Central memory CD4-positive, alpha-beta T cell (primary cell): ENCODE measurements at regions not wholly inside any gene's neighbourhood (a gene's known extent, or its start where the extent isn't known, plus 50 kb on each side); places are given as distances from the start of the nearest gene placed in this dataset.

Experiments
- DNase-seq: peaks from one replicate; pipeline ENCODE4 v3.0.0; 2022

DNA sequence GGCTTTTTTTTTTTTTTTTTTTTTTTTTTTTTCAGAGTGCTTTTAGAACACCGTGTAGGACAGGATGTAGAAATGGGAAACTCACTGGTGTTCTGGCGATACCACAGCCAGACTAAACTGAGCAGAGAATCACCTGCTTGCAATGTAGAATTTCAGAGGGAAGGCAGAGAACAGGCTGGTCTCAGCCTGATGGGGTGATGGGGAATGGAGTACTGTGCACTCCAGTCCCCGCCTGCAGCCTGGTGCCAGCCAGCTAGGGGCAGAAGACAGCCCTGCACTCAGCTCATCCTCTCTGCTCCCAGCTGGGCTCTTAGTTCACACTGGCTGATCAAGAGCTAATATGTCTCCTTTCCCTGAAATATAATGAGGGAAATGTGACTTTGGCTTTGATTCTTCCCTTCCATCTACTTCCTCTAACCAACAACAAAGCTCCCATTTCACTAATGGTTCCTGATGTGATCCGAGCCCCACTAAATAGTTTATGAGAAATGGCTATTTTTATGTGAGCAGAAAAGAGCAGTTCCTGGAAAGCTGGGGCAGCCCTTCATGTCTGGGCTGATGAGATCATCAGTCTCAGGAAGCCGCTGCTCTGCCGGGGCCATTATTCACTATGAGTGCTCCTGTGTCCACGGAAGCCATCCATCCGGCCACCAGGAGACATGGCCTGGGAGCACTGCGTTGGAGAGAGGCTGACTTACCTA, 209.7 kb downstream of the GADD45G start:
- no peak for DNase-seq

DNA sequence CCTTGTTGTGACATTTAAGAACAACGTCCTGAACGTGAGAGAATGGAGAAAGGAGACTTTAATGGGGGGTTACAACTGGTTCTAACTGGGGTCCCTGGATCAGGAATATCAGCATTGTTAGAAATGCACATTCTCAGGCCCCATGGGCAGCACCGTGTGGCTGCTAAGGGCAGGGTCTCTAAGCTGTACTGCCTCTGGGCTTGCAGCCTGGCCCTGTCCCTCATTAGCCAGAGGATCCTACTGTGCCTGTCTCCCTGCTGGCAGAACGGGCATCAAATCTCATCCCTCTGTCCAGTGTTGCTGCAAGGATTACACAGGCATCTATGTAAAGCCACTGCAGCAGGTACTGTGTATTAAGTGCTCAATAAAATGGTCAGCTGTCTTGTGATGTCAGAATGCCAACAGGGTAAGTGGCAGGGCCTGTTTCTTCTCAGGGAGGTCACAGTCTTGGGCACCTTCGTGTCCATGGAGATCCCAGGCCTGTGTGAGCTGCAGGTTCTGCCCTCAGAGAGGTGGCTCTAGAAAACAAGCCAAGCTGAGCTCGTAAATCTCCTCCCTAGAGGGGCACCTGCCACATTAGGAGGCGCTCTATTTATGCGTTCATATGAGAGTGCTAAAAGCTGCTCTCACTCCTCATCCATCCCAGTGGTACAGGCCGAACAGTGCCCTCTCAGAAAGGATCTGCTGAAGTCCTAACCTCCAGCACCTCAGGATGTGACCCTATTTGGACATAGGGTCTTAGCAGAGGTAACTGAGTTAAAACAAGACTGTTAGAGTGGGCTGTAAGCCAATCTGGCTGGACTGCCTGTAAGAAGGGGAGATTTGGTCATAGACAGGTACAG, 210.5 kb downstream of the GADD45G start:
- no peak for DNase-seq

DNA sequence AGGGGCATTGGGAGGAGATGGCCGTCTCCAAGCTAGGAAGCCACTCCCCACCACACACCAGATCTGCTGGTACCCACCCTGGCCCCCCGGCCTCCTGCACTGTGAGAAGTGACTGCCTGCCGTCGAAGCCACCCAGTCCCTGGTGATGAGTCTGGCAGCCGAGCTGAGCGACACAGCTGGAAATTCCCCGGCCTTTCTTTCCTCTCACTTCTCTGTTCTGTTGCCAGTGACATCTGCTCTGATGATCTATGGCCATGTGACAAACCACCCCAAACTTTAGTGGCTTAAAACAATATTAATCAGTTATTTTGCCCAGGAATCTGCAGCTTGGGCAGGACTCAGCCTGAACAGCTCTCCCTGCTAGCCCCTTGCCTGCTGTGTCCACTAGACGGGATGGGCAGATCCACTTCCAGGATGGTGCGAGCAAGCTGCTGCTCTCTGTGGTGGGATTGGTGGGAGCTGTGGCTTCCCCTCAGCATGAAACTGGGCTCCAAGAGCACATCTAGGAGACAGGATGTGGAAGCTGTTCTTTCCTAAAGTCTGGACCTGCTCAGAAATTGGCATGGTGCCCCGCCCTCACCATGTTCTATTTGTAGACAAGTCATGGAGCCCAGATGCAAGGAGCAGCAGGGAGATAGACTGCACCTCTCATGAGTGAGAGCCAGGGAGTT, 211.2 kb downstream of the GADD45G start:
- DNase-seq: no peak

DNA sequence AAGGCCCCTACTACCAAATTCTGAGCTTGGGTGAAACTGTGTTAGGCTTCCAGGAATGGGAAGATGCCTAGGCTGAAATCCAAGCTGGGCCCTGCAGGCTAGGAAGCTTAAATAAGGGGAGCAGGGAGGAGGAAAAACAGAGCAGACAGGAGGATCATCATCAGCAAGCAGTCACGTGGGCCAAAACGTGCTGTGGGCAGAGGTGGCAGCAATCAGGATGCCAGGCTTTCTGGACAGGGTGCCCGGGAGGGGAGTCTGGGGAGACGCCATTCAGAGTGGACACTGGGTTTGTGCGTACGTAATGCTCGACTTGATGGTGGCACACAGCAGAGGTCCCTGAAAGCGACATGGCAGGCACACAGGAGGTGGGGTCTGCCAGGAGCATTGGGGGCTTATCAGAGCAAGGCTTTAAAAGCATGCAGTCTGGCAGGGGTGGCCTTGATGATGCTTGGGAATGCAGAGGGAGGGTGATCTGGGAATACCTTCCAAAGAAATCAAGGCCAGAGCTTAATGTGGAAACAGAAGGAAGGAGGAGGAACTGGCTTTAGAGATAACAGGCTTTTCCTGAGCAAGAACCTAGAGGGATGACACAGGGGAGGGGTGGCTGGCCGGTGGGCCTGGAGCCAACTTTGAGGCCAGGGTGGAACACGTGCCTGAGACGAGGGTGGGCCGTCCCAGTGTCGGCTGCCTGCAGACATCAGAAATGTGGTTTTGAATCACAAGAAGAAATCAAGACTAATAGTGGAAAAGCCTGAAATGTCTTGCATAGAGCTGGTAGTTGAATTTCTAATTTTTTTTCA, 212.5 kb downstream of the GADD45G start:
- DNase-seq: no peak

DNA sequence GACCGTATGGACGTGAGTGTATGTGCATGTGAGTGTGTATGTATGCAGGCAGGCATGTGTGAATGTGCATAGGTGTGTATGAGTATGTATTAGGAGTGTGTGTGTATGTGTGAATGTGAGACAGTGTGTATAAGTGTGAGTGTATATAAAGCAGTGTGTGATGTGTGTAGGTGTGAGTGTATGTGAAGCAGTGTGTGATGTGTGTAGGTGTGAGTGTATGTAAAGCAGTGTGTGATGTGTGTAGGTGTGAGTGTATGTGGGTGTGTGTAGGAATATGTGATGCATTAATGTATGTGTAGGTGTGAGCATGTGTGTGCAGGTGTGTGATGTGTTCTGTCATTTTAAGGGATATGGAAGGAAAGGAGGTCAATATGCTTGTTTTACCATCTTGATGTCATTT, 215.5 kb downstream of the GADD45G start:
- no peak for DNase-seq

DNA sequence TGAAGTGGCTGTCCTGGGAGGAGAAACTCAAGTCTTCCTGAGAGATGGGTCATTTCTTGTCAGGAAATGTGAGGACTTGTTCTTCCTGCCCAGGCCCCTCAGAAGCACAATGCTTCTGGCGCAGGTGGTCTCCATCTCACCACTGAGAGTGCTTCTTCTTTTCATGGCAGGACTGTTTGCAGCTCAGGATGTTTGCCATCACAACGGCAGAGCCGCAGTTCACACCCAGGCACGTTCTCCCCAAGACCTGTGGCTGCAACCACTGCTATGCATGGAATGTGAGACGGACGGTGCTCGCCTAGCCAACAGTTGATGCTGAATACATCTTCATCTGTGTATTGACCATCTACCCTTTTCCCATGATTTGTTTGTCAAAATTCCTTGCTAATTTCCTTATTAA, 216.3 kb downstream of the GADD45G start:
- no peak for DNase-seq

DNA sequence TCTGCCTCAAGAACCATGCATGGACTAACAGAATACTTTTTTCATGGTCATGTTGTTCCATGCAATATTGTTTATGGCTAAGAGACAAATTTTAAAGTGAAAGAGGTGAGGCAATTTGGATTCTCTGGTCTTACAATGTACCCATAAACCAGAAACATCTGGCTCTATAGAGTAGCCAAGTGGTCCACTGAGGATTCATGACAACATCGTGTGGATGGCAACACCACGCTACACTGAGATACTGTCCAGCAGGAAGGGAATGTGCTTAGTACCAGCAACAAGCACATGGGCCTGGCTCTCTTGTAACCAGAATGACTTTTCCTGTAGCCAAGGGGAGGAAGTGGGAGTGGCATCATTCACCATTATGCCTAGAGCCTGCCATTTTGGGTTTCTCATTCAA, 218.2 kb downstream of the GADD45G start:
- DNase-seq: no peak

DNA sequence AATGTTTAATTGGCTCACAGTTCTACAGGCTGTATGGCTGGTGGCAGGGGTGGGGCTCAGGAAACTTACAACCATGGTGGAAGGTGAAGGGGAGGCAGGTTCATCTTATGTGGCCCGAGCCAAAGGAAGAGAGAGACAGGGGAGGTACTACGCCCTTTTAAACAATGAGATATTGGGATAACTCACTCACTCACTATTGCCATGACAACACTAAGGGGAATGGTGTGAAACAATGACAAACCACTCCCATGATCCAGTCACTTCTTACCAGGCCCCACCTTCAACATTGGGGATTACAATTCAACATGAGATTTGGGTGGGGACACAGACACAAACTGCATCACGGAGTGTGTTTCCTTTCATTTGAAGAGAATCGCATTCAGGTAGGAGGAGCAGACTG, 220.9 kb downstream of the GADD45G start:
- no peak for DNase-seq

DNA sequence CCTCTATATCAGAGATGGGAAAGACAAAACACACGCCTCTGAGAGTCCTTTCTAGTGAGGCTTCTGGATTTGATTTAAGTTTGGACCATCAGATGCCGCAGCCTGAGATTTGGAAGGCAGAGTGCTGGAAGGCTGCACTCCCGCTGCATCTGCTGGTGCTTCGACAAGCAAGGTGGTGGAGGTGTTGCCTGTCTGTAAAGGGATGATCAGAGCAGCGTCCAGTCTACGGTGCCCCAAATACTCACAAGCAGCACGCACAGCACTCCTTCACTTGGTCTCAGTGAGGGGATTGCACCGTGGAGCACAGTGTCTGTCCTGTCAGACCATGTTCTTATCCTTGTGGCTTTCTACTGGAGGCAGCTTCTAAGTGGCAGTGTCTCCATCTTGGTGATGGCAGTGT, 221.4 kb downstream of the GADD45G start:
- no peak for DNase-seq

DNA sequence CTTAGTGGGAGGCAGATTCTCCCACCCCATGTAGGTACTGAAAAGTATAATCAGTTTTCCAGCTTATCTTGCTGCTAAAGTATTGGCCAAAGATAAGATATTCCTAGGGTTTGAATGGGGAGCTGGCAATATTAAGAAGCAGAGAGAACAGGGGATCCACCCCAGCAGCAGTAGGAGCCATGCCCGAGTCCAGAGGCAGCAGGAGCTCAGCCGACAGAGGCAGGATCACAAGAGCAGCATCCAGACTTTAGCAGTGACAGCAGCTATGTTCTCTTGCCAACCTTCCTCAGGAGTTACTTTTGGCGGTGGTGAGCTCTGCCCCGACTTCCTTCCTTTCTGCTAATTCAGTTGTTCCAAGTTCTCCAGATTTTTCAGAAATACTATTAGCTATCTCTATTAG, 224.5 kb downstream of the GADD45G start:
- no peak for DNase-seq

DNA sequence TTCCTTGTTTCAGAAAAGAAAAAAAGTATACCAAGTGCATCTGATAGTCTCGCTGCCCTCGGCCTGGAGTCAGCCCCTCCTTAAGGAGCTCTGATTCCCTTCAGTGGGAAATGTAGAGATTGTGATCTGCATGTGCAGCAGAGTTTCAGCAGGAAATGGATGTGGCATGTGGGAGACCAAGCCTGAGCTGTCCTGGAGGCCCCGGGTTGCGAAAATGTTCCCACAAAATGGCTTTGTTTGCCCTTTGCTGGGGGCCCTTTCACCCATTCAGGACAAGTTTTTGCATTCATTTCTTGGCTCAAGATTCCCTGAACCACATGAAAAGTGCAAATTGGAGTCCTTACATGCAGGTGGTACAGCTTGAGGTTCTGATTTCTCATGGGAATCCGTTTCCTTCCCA, 230.9 kb downstream of the GADD45G start:
- DNase-seq: no peak

DNA sequence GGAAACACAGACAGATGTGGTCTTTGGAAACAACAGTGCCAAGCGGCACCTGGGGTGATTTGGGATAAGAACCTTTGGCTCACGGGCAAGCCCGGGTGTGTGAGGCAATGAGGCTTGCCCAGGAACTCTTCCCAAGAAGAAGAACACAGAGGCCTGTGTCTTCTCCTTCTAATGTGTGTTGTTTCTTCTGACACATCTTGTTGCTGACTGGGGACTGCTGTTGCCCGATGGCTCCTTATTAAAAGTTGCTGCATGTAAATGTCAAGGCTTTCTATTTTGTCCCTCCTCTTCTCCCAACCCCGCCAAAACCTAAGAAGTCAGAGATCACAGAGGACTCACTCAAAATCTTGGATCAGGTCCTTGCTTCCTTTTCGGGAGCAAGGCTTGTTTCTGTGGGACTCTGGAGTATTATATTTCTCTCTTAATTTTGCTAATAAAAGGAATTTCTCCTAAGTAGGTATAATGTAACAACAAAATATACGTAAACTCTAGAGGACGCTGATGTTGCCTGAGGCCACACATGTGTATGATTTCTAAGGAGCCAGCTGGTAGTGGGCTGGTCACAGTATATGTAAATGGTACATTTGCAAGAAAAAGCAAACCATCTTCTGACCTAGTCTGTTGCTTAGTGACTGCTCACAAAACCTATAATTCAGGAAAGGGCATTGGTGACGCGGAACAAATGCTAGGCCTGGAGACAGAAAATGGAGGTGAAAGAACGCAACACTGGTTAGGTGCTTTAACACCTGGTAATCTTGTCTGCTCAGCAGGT, 232.5 kb downstream of the GADD45G start:
- DNase-seq: no peak

DNA sequence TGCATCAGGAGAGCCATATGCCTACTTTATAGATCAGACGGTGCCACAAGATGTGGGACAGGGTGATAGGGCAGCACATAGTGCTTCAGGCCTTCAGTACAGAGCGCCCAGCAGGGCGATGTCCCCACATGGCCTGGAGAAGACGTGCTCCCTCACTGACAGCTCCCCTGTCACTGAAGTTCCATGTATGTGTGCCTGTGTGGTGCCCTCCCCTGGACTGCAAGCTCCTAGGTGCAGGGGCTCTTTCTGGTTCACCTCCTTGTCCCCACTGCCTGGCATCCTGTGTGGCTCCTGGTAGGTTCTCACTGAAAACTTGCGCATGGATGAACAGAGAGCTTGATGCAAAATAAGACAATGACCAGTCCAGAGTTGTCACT, 233.1 kb downstream of the GADD45G start:
- DNase-seq: no peak

DNA sequence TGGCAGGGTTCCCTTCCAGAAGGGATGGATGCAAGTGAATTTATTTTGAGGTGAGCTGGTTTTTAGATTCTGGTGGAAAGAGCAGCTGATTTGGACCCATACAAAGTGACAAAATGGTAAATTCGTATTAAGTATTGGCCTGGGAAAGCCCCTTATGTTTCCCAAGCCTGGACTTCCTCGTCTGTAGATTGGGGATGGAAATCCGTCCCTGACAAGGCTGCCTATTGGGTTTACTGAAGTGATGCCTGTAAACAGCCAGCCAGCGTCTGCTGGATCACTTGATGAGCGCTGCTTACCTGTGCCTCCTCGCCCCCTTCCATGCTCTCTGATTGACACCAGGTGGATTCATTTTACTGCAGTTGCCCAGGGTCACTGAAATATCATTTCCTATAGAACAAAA, 233.8 kb downstream of the GADD45G start:
- no peak for DNase-seq

DNA sequence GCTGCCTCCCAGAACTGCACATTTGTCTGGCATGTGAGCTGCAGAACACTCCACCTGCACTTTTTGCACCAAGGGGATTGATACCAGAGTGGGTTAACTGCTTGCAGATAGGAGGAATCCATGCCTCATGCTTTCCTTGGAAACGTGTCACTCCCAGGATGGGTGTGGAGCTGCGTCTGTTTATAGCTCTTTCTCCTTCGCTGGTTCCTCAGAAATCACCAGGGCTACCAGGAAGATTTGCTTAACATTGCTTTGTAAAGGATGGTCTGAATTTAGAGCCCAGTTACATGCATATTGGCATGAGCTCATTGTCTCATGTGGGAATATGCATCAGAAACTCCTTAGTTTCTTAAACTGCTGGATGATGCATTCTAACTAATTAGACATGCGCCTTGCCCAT, 234.6 kb downstream of the GADD45G start:
- no peak for DNase-seq

DNA sequence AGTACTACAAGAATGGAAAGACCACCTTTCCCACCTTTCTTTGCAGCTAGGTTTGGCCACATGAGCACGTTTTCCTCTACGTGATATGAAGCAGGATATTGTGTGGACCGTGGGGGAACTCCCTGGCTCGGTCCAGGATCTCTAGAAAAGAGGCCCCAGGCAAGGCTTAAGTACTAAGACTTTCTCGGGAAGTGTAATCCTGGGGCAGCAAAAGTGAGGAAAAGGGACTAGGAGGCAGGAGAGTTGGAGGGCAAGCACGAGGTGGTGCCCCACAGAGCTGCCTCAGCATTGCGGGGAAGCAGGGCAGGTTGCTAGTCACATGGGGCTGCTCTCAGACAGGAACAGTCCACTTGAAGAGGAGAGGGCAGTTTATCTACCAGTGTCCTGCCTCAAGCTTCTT, 235.1 kb downstream of the GADD45G start:
- DNase-seq: no peak

DNA sequence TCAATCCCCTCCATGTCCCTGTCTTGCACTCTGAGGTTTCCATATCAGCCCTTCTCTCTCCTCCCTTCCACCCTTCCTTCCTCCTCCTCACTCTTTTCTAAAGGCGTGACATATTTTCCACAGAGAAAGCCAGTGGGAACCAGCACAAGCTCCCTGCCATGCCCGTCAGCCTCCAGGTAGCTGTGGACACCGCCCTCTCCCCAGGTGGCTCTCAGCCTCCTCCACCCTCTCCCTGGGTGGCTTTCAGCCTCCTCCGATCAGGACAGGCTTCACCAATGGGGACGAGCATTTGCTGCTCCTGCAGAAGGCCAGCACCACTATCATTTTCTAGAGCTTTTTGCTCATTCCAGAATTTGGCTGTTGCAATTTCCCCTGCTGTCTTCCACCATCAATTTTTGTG, 236.6 kb downstream of the GADD45G start:
- DNase-seq: no peak

DNA sequence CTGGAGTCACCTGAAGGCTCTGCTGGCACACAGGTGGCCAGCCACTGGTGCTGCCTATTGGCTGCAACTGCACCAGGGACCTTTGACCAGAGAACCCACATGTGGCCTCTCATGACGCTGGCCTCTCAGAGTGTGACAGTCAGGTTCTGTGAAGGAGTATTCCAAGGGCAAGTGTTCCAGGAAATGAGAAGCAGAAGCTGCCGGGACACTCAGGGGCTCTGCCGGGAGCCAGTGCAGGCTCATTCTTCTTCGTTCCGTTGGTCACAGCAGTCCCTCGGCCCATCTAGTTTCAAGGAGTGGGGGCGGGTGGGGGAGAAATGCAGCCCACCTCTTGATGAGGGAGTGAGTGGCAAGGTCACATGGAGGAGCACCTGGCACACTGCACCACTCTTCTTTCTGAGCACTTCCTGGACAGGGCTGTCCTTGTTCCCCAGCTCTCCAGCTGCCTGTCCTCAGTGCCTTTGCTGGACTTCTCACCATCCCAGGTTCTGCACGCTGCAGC, 237.5 kb downstream of the GADD45G start:
- no peak for DNase-seq

DNA sequence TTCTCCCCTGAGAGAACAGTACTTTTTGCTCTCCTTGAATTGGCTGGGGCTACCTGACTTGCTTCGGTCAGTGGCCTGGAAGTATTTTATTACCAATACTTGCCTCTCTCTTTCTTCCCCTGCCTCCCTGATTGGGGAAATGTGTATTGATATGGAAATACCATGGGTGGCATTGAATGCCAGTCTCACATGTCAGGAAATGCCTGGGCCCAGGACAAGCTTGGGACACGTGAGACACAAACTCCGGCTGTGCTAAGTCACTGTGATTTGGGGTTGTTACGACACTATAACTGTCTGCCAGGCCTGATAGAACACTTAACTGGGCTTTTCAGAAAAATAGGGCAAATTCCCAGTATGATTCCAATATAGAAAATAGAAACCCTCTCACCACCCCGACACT, 238.3 kb downstream of the GADD45G start:
- DNase-seq: no peak

DNA sequence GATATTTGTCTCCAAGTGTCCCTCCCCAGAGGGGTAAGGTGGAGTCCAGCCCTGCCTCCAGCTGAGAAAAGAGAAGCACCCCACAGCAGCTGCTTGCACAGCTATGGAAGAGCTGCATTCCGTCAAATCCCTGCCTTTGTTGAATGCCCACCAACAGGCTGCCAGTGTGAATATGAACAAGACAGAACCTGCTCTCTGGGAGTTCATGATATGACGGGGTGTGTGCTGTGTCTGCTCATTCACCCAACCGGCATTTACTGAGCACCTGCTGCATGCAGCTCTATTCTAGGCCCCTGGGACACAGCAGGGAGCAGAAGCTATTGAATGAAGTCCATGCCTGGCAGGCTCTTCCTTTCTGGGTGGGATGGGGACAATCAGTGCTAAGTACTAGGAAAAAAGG, 238.8 kb downstream of the GADD45G start:
- DNase-seq: no peak

DNA sequence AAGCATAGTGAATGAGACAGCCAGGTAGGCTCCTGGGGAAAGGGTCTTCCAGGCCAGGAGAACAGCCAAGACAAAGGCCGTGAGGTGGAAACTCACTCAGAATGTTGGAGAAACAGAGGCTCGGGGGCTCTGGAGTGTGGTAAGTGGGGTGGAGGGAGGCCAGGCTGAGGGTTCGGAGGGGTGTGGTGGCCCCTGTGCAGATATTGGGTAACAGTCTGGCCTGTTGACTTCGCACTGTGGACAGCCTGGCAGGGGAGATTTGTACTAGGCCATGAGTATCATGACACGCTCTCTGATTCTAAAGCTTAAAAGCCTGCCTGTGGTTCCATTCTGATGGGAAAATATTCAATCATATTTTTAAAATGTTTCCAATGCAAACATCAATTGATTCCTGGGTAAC, 239.3 kb downstream of the GADD45G start:
- no peak for DNase-seq

DNA sequence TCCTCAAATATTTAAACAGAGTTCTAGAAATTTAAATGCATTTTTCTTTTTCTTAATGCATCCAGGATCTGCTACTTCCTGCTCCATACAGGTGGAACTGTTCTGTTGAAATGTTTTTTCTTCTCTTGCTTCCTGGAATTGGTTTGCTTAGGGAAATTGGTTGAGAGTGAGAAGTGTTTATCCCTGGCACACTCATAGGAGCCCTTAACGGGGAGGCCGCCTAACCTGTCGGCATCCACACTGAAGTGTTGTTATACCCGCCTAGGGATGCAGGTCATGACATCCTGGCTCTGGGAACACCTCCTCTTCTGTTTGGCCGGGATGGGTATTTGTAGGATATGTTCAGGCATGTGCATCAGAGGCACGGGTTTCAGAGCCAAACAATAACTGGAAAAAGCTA, 239.7 kb downstream of the GADD45G start:
- DNase-seq: no peak
